GM19397 (cell line): ENCODE measurements at regions not wholly inside any gene's neighbourhood (a gene's known extent, or its start where the extent isn't known, plus 50 kb on each side); places are given as distances from the start of the nearest gene placed in this dataset.
"Not testable (repeated sequence)": the region's sequence is repeated elsewhere in the genome, so short reads cannot be mapped to it uniquely, and the experiment has no call there.

Experiments used
- ATAC-seq: cut with Tn5 transposase; IDR thresholded peaks from one replicate; pipeline ENCODE4 v1.9.1; 2021; ENCODE audit warnings: mild to moderate bottlenecking, moderate library complexity; ENCODE audit not compliant: unreplicated experiment

DNA sequence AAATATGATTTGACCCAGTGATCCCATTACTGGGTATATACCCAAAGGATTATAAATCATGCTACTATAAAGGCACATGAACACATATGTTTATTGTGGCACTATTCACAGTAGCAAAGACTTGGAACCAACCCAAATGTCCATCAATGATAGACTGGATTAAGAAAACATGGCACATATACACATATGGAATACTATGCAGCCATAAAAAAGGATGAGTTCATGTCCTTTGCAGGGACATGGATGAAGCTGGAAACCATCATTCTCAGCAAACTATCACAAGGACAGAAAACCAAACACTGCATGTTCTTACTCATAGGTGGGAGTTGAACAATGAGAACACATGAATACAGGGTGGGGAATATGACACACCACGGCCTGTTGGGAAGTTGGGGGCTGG is 330.5 kb upstream of the HNRNPA3 start:
- ATAC-seq: not testable (repeated sequence)

DNA sequence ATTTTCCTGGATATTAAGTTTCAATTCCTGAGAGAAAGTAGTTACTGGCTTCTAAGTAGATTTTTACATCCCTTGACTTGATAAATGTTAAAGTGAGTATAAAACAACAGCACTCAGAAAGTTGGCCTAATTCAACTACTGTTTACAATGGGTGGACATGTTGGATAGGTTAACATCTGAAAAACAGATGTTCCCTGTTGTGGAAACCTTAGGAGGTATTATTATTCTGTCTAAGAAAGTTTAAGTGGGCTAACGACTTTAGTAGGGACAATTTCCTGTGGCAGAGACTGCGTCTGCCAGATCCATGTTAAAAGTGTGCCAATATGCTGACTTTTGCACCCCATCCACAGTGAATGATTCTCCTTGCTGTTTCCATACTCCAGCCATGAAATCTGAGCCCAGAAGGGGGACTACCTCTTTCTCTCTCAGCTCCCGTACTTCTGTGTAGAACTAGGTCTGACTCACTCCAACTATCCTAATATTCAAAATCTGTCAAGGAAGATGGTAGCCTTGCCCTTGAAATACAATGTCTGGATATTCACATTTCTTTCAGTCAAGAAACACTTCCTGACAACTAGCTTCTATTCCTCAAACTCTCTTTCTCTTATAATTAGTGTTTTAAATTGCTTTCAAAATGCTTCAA is 327.5 kb upstream of the HNRNPA3 start:
- no peak for ATAC-seq

DNA sequence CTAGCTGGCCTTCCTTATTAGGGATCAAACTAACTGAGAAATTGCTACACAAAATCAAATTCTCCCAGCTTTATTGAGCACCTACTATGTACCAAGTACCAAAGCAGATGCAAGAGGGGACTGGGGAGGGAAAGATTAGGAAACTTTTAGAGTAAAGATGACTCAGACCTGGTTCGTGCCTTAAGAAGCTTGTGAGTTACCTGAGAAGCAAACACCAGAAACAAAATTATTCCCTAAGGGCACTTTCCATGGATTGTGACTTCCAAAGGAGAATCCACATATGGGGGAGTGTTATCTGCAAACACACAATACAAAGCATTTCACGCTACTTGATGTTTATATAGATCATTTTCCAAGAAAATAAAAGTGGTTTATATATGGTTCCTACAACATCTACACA is 326.9 kb upstream of the HNRNPA3 start:
- no peak for ATAC-seq

DNA sequence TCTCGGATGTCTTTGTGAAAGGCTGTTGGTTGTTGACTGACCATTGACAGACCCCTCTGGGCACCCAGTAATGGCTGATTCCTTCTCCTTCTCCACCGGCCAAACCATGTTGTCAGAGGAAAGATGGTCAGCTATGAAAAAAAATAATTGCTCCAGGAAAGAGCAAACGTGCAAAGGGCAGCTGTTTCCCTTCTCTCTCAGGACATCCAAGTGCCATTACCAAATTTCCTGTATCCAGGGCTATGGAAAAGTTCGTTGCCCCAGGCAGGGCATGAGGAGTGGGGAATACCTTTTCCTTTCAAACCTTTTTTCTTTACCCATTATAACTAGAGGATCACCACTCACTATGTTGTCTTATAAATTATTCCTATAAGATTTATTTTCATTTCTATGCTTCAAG is 321.5 kb upstream of the HNRNPA3 start:
- ATAC-seq: no peak

DNA sequence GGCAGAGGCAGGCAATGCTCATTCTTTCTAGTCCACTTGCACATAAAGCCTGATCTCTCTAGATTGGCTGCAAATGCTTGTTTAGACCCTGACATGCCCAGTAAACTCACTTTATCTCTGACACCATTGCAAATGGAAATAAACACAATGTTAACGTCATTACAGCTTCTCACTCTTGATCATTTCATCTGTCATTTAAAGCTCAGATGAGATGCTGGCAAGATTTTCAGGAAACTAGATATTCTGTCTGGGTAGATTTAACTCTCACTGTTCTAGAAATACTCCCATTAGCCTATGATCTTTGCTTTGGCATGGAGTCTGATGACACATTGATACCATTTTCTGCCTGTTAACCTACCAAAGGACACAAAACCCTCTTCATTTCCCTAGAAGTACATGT is 320.7 kb upstream of the HNRNPA3 start:
- no peak for ATAC-seq

DNA sequence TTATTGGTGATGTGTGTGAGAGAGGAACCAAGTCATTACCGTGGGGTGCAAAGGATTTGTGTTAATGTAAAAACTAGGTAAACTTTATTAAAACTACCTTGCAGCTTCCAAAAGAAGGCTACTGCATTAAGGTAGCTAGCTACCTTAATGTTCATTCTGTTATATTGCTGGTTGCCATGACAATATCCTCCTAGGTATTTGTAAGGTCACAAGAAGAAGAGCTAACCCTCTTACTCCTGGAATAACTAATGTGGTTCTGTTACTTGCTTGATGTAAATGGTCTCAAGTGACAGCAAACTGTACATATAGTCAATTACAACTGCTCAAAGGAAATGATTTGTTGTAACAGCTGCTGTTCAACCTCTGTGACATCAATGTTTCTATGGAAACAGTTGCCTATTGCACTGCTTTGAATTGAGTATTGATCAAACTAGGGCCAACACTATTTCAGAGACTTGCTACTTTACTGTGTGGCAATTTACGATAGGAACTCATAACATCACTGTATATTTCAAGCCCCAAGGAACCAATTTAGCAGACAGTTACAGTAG is 319.8 kb upstream of the HNRNPA3 start:
- ATAC-seq: no peak

DNA sequence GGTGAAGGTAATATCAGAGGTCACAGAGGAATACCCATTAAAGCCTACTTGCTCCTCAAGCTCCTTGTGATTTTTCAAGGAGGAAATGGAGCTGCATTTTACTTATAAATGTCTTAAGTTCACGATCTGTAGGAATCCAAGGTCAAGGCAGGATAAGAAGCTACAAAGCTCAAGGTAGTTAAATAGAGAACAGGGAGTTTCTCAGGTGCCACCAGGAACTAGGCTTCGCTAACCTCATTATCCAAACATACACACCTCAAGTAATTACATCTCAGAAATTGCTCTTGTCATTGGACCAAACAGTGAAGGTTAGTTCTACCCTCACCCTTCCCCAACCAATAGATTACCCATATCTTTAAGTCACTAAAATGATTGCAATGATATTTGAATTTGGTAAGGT is 317.4 kb upstream of the HNRNPA3 start:
- no peak for ATAC-seq

DNA sequence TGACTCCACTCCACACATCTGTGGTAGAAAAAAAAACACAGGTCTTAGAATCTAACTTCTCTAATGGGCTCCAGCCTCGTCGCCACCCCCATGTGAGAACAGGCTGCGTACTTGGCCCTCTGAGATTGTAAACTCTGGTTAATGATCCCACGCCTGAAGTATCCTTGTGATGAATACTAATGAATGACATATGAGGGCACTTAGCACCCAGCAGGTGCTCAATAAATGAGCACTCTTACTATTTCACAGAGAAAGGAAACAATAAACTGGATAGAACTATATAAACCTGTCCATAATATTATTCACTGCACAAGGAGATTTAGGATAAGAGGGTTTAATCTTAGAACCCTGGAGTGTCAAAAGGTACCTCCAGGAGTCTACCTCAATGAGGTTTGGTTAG is 310.1 kb upstream of the HNRNPA3 start:
- ATAC-seq: no peak

DNA sequence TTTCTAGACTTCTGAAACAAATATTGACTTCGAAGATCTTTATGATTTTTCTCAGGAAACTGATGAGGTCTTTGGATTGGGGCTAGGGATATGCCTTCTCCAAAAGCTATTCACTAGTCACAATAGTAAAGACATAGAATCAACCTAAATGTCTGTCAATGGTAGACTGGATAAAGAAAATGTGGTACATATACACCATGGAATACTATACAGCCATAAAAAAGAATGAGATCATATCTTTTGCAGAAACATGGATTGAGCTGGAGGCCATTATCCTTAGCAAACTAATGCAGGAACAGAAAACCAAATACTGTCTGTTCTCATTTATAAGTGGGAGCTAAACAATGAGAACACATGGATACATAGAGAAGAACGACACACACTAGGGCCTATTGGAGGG is 308.5 kb upstream of the HNRNPA3 start:
- ATAC-seq: not testable (repeated sequence)

DNA sequence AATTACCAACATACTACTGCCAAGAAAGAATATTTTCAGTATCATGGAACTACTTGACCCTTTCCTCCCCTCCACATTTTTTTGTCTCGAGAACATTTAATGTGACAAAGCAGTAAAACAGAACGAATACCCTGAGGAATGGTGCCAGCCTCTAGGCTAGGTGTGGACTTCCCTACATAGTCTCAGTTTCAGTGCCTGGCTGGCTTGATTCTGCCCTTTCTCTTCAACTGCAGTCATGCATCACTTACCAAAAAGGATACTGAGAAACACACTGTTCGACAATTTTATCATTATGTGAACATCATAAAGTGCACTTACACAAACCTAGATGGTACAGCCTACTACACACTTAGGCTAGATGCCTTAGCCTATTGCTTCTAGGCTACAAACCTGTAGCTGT is 305.3 kb upstream of the HNRNPA3 start:
- no peak for ATAC-seq

DNA sequence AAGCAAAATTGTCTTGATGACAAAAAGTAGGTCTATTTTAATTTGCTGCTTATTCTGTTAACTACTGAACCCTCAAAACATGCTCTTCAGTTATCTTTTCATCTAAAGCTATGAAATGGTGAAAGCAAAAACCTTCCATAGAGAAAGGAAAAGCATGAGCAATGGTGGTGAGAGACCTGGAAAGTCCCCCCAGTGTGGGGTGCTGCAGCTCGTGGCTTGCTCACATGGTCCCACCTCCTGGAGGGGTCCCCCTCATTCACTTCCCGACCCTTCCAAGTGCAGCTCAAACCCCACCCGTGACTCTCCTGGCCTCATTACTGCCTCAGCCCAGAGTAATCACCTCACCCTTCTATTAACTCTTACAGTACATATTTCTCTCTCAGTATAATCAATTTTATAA is 301.8 kb upstream of the HNRNPA3 start:
- no peak for ATAC-seq

DNA sequence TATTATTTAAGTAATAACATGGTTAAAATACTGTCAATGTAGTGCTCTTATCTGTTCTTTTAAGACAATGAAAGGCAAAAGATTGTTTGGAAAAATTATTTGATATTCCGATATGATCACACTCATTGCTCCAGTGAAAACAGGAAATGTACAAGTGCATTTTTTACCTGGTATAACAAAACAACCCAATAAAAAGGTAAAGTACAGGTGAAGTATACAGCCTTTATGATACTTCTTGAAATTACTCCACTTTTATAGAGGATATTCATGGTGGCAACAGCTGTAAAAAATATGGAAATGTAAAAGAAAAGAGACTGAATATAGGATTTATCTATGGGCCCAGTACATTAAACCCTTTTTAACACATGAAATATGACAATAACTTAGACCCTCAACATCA is 298.6 kb upstream of the HNRNPA3 start:
- no peak for ATAC-seq

DNA sequence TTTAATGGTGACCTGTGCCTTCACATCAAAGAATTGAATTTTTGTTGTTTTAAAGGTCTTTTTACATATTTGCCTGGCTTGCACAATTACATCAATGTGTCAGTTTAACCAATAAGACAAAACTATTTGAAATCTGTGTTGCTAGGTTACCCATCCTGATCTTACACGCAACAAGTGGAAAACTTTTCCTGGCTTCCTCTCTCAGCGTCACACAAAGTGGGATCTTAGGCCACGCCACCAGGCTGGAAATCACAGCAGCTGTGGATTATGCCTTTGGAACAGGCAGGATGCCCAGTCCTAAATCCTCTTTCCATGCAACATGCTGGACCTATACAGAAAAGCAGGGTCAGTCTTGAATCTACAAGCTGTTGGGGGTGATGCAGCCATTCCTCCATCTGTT is 298.2 kb upstream of the HNRNPA3 start:
- no peak for ATAC-seq

DNA sequence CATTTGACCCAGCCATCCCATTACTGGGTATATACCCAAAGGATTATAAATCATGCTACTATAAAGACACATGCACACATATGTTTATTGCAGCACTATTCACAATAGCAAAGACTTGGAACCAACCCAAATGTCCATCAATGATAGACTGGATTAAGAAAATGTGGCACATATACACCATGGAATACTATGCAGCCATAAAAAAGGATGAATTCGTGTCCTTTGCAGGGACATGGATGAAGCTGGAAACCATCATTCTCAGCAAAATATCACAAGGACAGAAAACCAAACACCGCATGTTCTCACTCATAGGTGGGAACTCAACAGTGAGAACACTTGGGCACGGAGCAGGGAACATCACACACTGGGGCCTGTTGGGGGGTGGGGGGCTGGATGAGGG is 290.0 kb upstream of the HNRNPA3 start:
- ATAC-seq: not testable (repeated sequence)

DNA sequence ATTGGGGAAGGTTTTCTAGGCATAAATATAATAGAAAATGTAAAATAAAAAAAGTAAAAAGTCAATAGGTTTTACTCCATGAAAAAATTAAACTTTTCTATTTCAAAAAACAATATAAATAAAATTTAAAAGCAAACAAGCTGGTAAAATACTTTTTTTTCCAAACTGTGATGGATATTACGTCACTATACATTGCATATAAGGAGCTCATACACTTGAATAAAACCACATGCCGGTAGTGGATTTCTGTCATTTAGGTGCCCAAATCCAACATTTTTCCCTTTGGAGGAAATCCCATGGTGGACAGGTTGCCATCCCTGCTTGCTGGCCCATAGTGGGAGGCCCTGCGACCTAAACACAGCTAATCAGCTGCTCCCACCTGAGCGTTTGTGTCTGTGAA is 289.4 kb upstream of the HNRNPA3 start:
- ATAC-seq: no peak

DNA sequence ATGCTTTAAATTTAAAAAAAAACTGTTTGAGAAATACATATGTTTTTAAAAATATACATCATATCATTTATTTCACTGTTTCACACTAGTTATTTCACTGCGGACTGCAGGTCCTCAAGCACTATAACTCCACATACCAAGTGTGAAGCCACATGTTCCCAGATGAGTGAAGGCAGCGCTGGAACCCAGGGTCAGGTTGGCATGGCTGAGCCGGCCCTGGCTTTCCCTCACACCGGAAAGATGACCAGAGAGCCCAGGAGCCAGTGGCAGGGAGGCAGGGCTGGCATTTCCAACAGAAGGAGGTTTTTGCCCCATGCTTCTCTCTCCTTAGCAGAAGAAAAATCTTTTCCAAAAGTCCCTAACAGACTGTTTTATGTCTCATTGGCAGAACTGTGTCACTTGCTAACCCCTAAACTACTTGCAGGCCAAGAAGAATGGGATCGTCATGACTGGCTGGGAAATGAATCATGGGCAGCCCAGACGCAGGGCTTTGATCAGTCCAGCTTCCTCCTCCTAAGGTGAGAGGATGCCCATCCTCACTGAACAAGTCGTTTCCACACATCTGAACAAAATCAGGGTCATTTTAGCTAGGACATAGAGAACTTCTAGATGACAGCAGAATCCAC is 287.6 kb upstream of the HNRNPA3 start:
- ATAC-seq: no peak

DNA sequence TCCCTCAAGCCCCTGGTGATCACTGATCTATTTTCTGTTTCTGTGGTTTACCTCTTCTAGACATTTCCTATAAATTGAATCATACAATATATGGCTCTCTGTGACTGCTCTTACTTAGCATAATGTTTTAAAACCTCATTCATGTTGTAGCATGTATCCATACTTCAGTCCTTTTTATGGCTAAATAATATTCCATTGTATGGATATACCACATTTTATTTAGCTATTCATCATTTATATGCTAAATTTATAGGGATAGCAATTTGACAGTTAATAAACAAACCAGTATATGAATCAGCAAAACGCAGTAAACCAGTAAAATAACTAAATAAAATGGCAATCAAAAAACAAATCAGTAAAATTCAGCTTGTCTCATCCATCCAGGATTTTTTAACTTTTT is 286.1 kb upstream of the HNRNPA3 start:
- ATAC-seq: no peak

DNA sequence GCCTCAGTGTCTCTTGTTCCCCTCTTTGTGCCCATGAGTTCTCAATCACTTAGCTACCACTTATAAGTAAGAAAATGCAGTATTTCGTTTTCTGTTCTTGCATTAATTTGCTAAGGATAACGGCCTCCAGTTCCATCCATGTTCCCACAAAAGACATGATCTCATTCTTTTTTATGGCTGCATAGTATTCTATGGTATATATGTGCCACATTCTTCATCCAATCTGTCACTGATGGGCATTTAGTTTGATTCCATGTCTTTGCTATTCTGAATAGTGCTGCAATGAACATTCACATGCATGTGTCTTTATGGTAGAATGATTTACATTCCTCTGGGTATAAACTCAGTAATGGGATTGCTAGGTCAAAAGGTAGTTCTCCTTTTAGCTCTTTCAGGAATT is 283.2 kb upstream of the HNRNPA3 start:
- ATAC-seq: not testable (repeated sequence)

DNA sequence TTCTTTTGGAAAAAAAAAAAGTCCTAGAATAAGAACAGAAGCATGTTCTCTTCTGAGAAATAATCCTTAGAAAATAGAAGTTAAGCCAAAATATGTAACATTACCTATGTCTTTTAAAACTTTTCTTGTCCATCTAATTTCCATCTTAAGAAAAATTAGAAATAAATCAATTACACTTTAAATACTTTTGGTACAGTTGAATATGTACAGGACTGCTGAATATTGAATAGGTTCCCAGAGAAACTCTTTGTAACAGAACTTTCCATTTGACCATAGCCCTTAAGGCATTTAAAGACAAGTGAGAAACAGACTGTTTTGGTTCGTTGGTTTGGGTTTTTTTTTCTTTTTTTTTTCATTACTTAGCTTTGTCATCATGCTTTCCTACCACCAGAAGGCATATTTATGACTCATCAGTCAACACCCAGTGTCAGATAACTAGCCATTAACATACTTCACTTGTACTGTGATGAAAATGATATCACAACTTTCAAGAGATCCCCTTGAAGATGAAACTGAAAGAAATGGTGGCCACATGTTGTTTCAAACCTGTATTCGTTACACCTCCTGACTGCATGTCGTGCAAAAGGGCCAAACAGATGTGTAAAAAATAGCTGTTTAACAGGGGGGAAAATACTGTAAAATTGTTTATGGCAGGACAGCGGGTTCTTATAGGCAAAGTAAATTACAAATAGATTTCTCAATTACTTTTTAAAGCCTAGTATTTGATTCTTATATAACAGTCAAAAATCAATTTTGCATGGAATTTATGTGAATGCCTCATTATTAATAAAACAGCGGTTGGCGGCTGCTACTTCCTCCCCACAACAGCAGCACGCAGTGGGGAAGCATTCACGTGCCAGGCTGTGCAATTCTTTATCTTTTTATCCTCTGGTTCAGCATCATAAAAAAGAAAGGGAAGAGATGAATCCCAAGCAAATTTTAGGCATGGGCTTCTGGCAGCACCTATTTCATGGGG is 280.7 kb upstream of the HNRNPA3 start:
- ATAC-seq: peak; percentile 95

DNA sequence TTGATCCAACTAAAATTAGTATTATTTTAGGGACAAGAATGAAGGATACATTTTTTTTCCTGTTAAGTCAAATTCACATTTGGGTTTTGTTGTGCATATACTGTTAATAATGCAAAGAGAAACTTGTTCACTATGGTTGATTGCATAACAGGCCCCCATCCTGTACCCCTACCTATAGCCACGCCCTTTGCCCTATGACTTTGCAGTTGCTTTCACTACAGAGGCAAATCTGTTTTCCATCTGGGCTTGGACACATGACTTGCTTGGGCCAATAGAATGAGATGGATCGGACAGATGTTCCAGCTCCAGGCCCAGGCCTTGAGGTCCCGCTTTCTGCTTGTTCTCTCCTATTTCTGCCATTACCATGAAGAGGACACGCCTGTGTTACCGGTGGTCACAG is 278.5 kb upstream of the HNRNPA3 start:
- ATAC-seq: no peak

DNA sequence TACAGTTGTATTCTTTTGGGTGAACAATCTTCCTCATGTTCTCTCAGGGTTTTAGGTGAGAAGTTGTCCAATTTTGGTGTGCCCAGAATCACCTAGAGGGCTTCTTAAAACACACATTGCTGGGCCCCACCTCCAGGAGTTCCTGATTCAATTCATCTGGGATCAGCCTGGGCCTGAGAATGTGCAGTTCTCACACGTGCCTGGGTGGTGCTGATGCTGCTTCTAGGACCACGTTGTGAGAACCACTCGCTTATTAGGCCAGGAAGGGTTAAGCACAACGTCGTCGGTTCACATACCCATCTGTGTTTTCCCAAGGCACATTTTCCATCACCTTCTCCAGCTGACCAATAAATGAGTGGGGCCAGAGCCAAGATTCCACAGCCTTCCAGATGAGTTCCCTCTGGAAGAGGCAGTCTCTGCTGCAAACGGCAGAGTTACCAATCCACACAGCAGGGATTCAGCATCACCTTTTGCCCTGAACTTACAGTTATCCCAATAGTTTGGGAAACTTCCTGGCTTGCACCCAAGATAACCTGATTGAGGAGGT is 277.7 kb upstream of the HNRNPA3 start:
- no peak for ATAC-seq
